ENCODE measurements at regions not wholly inside any gene's neighbourhood (a gene's known extent, or its start where the extent isn't known, plus 50 kb on each side); places are given as distances from the start of the nearest gene placed in this dataset.
"Not testable (repeated sequence)": the region's sequence is repeated elsewhere in the genome, so short reads cannot be mapped to it uniquely, and the experiment has no call there.

DNA sequence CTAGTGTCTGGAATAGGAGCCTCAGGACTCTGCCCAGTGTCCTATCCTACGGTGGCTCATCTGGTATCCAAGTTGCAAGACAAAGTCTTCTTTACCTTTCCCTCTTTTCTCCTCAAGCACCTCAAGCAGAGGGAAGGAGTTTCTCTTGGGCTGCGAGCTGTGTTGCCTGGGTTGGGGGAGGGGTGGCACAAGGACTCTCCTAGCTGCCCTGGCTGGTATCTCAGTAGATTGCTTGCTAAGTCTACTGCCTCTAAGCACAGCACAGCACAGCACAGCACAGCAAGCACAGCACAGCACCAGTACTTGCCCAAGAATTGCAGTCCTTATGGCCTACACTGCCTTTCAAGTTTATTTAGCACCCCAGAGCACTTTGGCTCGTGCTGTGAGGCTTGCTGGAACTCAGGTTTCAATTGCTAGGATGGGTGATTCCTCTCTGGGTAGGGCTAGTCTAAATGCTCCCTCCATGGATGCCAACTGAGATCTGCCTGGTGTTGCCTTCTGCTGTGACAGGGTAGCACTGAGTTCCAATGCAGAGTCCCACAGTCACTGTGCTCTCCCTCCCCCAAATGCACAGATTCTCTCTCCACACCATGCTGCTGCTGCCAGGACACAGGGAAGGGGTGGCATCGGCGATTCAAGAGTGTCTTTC lies 213.1 kb upstream of the POU5F2 start:
- in situ Hi-C loops (cut with MboI; ENCODE audit: low pct_unique_long_range_greater_than_20kb, low sequenced_read_pairs, unreplicated experiment): no loop called here
- no peak for DNase-seq (ENCODE audit: low spot score)
- TF ChIP-seq CTCF (IDR thresholded peaks at IDR 0.05; ENCODE audit: extremely low read depth, insufficient read depth, missing control alignments): no peak

DNA sequence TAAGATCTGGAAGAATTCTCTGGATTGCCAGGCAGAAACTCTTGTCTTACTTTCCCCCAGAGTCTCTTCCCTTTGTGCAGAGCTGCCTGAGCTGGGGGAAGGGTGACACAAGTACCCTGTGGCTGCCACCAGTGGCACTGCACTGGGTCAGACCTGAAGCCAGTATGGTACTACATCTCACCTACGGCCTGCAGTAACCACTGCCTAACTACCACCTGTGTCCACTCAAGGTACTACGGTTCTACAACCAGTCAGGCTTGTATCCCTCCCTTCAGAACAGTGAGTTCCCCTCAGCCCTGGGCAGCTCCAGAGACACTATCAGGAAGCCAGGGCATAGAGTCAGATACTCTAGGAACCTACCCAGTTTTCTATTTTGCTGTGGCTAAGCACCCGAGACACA lies 212.0 kb upstream of the POU5F2 start:
- in situ Hi-C loops (cut with MboI; ENCODE audit: low pct_unique_long_range_greater_than_20kb, low sequenced_read_pairs, unreplicated experiment): no loop called here
- TF ChIP-seq CTCF (IDR thresholded peaks at IDR 0.05; ENCODE audit: extremely low read depth, insufficient read depth, missing control alignments): no peak
- no peak for DNase-seq (ENCODE audit: low spot score)

DNA sequence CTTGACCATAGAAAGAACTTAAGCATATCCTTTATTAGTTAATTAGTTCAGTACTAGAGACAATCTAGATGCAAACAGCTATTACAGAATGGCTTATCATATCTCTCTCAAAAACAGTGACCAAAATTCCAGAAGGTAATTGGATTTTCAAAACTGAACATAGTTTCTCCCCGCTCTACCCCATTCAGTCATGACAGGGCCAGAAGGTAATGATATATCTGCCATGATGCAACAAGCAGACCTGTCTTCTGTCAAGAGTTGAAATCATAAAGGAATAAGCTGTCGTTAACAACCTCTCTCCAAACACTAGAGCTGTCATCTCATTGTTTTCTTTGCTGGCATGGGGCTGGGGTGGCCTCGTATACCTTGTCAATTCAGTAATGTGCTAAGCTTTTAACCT lies 200.5 kb upstream of the POU5F2 start:
- in situ Hi-C loops (cut with MboI; ENCODE audit: low pct_unique_long_range_greater_than_20kb, low sequenced_read_pairs, unreplicated experiment): no loop called here
- TF ChIP-seq CTCF (IDR thresholded peaks at IDR 0.05; ENCODE audit: extremely low read depth, insufficient read depth, missing control alignments): no peak
- DNase-seq (ENCODE audit: low spot score): no peak

- DNase-seq (ENCODE audit: low spot score); in situ Hi-C loops (cut with MboI; ENCODE audit: low pct_unique_long_range_greater_than_20kb, low sequenced_read_pairs, unreplicated experiment): not testable (repeated sequence)
Measured at GRCh38 chr5:93933269-93933668, 191.9 kb upstream of the POU5F2 start.

GRCh38 chr5:93930098-93930497 lies 188.7 kb upstream of the POU5F2 start:
- no peak for DNase-seq (ENCODE audit: low spot score)
- in situ Hi-C loops (cut with MboI; ENCODE audit: low pct_unique_long_range_greater_than_20kb, low sequenced_read_pairs, unreplicated experiment): no loop called here
- TF ChIP-seq CTCF (IDR thresholded peaks at IDR 0.05; ENCODE audit: extremely low read depth, insufficient read depth, missing control alignments): no peak

- in situ Hi-C loops (cut with MboI; ENCODE audit: low pct_unique_long_range_greater_than_20kb, low sequenced_read_pairs, unreplicated experiment): no loop called here
- no peak for TF ChIP-seq CTCF (IDR thresholded peaks at IDR 0.05; ENCODE audit: extremely low read depth, insufficient read depth, missing control alignments)
- no peak for DNase-seq (ENCODE audit: low spot score)
Measured at GRCh38 chr5:93929131-93929530, 187.7 kb upstream of the POU5F2 start.

DNA sequence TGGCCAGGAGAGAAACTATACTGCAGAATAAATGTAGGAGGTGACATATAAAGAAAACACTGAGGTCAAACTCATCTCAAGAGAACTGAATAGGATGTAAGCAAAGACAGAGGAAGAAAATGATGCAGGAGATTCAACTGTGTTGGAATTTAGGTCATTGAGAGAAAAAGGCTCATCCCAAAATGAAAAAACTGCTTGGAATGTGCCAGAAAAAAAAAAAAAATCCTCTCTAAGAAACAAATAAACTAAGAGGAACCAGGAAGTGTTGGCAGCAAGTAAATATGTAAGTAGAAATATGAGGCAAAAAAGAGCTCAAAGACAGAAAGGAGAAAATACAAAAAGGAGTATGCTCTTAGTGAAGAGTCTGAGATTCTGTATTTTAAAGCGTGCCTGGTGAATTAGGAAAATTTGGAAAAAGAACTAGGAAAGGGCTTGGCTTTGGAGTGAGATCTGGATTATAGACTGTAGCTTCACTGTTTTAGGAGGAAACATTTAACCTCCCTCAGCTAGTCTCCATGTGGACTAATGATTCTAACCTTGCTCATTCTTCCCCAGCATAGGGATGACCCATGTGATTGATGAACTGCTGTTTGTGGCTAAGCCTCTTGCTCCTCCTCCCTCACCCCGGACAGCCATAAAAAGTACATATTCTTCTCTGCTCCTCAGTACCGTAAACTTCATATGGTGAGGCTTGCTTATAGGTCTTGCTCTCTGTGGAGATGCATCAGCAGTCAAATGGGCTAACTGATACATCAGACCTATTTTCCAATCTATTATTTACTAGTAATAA lies 185.6 kb upstream of the POU5F2 start:
- in situ Hi-C loops (cut with MboI; ENCODE audit: low pct_unique_long_range_greater_than_20kb, low sequenced_read_pairs, unreplicated experiment): no loop called here
- no peak for DNase-seq (ENCODE audit: low spot score)
- TF ChIP-seq CTCF (IDR thresholded peaks at IDR 0.05; ENCODE audit: extremely low read depth, insufficient read depth, missing control alignments): no peak

All from GM13977 (cell line).